Central memory CD8-positive, alpha-beta T cell (primary cell): ENCODE measurements at regions not wholly inside any gene's neighbourhood (a gene's known extent, or its start where the extent isn't known, plus 50 kb on each side); places are given as distances from the start of the nearest gene placed in this dataset.

Experiments used
- ATAC-seq: fragments of 150-1000 bp; cut with Tn5 transposase; replicated peaks from 2 replicates; pipeline ENCODE4 v1.10.0; 2022; ENCODE audit warnings: mild to moderate bottlenecking, moderate FRiP score, moderate number of reproducible peaks; ENCODE audit not compliant: poor library complexity, severe bottlenecking; ENCODE audit errors: extremely low read depth
- DNase-seq, 2 donors: peaks; one replicate each; pipeline ENCODE4 v3.0.0; 2021; ENCODE audit warnings: low spot score in 2 of 2
- H3K27ac Mint-ChIP-seq: one replicate; pipeline ENCODE4 v1.8.0; 2022; ENCODE audit warnings: low read depth, mild to moderate bottlenecking, moderate library complexity, mixed read lengths
- H3K27me3 Mint-ChIP-seq: one replicate; pipeline ENCODE4 v1.8.0; 2022; ENCODE audit warnings: mixed read lengths
- H3K36me3 Mint-ChIP-seq: one replicate; pipeline ENCODE4 v1.8.0; 2022; ENCODE audit warnings: mild to moderate bottlenecking, moderate library complexity, mixed read lengths; ENCODE audit not compliant: insufficient read depth
- H3K4me1 Mint-ChIP-seq: one replicate; pipeline ENCODE4 v1.8.0; 2022; ENCODE audit warnings: mixed read lengths
- H3K4me3 Mint-ChIP-seq: one replicate; pipeline ENCODE4 v1.8.0; 2022; ENCODE audit warnings: mild to moderate bottlenecking, moderate library complexity, mixed read lengths
- H3K9me3 Mint-ChIP-seq: one replicate; pipeline ENCODE4 v1.8.0; 2022; ENCODE audit warnings: mixed read lengths

- Mint-ChIP-seq H3K27ac (no peak overlapping the region), H3K9me3 (peaks cover 5% of the 10 kb centered on the region), H3K27me3 (peaks cover 7% of the 10 kb centered on the region), H3K4me3 (no peak overlapping the region), H3K4me1 (no peaks in the 10 kb centered on the region), H3K36me3 (peaks cover 2% of the 10 kb centered on the region)
- no peak for DNase-seq
- ATAC-seq = no peak
These were observed 178.7 kb upstream of the DPH6 start for GRCh38 chr15:35724626-35725025.

- H3K4me1 Mint-ChIP-seq = no peaks in the 10 kb centered on the region
- no peak for ATAC-seq
- DNase-seq = no peak
- no peak overlapping the region for H3K4me3 Mint-ChIP-seq
- peaks cover 2% of the 10 kb centered on the region for H3K36me3 Mint-ChIP-seq
- H3K27ac Mint-ChIP-seq = no peak overlapping the region
- H3K27me3 Mint-ChIP-seq = peaks cover 3% of the 10 kb centered on the region
- H3K9me3 Mint-ChIP-seq = peaks cover 5% of the 10 kb centered on the region
These were observed 179.4 kb upstream of the DPH6 start for GRCh38 chr15:35725353-35725752.

- H3K27ac Mint-ChIP-seq = no peak overlapping the region
- no peaks in the 10 kb centered on the region for H3K27me3 Mint-ChIP-seq
- H3K4me1 Mint-ChIP-seq = no peaks in the 10 kb centered on the region
- no peak for DNase-seq
- H3K4me3 Mint-ChIP-seq = no peak overlapping the region
- H3K9me3 Mint-ChIP-seq = peaks cover 5% of the 10 kb centered on the region
- H3K36me3 Mint-ChIP-seq = peaks cover 2% of the 10 kb centered on the region
- ATAC-seq = no peak
These were observed 181.7 kb upstream of the DPH6 start for GRCh38 chr15:35727627-35728026.

- H3K27ac Mint-ChIP-seq = no peak overlapping the region
- DNase-seq = no peak
These were observed 182.4 kb upstream of the DPH6 start for GRCh38 chr15:35728219-35728940.

GRCh38 chr15:35736150-35736549 lies 190.2 kb upstream of the DPH6 start:
- ATAC-seq (no peak), DNase-seq (no peak)
- H3K36me3 Mint-ChIP-seq = no peaks in the 10 kb centered on the region
- no peaks in the 10 kb centered on the region for H3K4me1 Mint-ChIP-seq
- H3K27me3 Mint-ChIP-seq = no peaks in the 10 kb centered on the region
- H3K27ac Mint-ChIP-seq = no peak overlapping the region
- H3K9me3 Mint-ChIP-seq = no peaks in the 10 kb centered on the region
- no peak overlapping the region for H3K4me3 Mint-ChIP-seq

More at GRCh38 chr15:35728219-35728940, 182.4 kb upstream of the DPH6 start:
- Mint-ChIP-seq H3K4me3 (no peak overlapping the region), H3K9me3 (peaks cover 5% of the 10 kb centered on the region), H3K36me3 (peaks cover 2% of the 10 kb centered on the region), H3K27me3 (no peaks in the 10 kb centered on the region), H3K4me1 (no peaks in the 10 kb centered on the region)
- no peak for ATAC-seq

GRCh38 chr15:35737441-35737840 lies 191.5 kb upstream of the DPH6 start:
- Mint-ChIP-seq H3K27me3 (peaks cover 3% of the 10 kb centered on the region), H3K4me1 (no peaks in the 10 kb centered on the region), H3K4me3 (no peak overlapping the region), H3K27ac (no peak overlapping the region), H3K36me3 (no peaks in the 10 kb centered on the region), H3K9me3 (no peaks in the 10 kb centered on the region)
- ATAC-seq = no peak
- no peak for DNase-seq

GRCh38 chr15:35738370-35738769 lies 192.4 kb upstream of the DPH6 start:
- no peak overlapping the region for H3K27ac Mint-ChIP-seq
- no peaks in the 10 kb centered on the region for H3K36me3 Mint-ChIP-seq
- no peaks in the 10 kb centered on the region for H3K9me3 Mint-ChIP-seq
- no peak for ATAC-seq
- H3K4me1 Mint-ChIP-seq = no peaks in the 10 kb centered on the region
- peaks cover 10% of the 10 kb centered on the region for H3K27me3 Mint-ChIP-seq
- no peak overlapping the region for H3K4me3 Mint-ChIP-seq
- no peak for DNase-seq

- H3K27ac Mint-ChIP-seq = no peak overlapping the region
- no peaks in the 10 kb centered on the region for H3K4me1 Mint-ChIP-seq
- ATAC-seq (no peak), DNase-seq (no peak)
- H3K36me3 Mint-ChIP-seq = no peaks in the 10 kb centered on the region
- H3K27me3 Mint-ChIP-seq = peaks cover 10% of the 10 kb centered on the region
- H3K4me3 Mint-ChIP-seq = no peak overlapping the region
- H3K9me3 Mint-ChIP-seq = no peaks in the 10 kb centered on the region
These were observed 194.8 kb upstream of the DPH6 start for GRCh38 chr15:35740761-35741160.

- ATAC-seq (no peak), DNase-seq (no peak)
- Mint-ChIP-seq H3K27ac (no peak overlapping the region), H3K27me3 (peaks cover 10% of the 10 kb centered on the region), H3K9me3 (no peaks in the 10 kb centered on the region), H3K4me1 (no peaks in the 10 kb centered on the region), H3K36me3 (no peaks in the 10 kb centered on the region), H3K4me3 (no peak overlapping the region)
These were observed 195.4 kb upstream of the DPH6 start for GRCh38 chr15:35741395-35741794.

- H3K4me3 Mint-ChIP-seq = no peak overlapping the region
- H3K36me3 Mint-ChIP-seq = no peaks in the 10 kb centered on the region
- ATAC-seq = no peak
- H3K4me1 Mint-ChIP-seq = no peaks in the 10 kb centered on the region
- H3K27ac Mint-ChIP-seq = no peak overlapping the region
- no peaks in the 10 kb centered on the region for H3K9me3 Mint-ChIP-seq
- no peak for DNase-seq
- peaks cover 10% of the 10 kb centered on the region for H3K27me3 Mint-ChIP-seq
These were observed 195.9 kb upstream of the DPH6 start for GRCh38 chr15:35741881-35742280.

- DNase-seq (no peak), ATAC-seq (no peak)
- H3K27ac Mint-ChIP-seq = no peak overlapping the region
- no peaks in the 10 kb centered on the region for H3K36me3 Mint-ChIP-seq
- peaks cover 18% of the 10 kb centered on the region for H3K27me3 Mint-ChIP-seq
- no peaks in the 10 kb centered on the region for H3K4me1 Mint-ChIP-seq
- no peaks in the 10 kb centered on the region for H3K9me3 Mint-ChIP-seq
- no peak overlapping the region for H3K4me3 Mint-ChIP-seq
These were observed 197.4 kb upstream of the DPH6 start for GRCh38 chr15:35743321-35743720.

GRCh38 chr15:35746121-35746520 lies 200.2 kb upstream of the DPH6 start:
- Mint-ChIP-seq H3K27ac (no peak overlapping the region), H3K4me3 (no peak overlapping the region), H3K36me3 (no peaks in the 10 kb centered on the region), H3K4me1 (no peaks in the 10 kb centered on the region), H3K27me3 (peaks cover 18% of the 10 kb centered on the region), H3K9me3 (no peaks in the 10 kb centered on the region)
- DNase-seq (no peak), ATAC-seq (no peak)

GRCh38 chr15:35748105-35748504 lies 202.1 kb upstream of the DPH6 start:
- ATAC-seq (no peak), DNase-seq (no peak)
- no peaks in the 10 kb centered on the region for H3K4me1 Mint-ChIP-seq
- no peaks in the 10 kb centered on the region for H3K36me3 Mint-ChIP-seq
- H3K4me3 Mint-ChIP-seq = no peak overlapping the region
- H3K27me3 Mint-ChIP-seq = peaks cover 9% of the 10 kb centered on the region
- H3K27ac Mint-ChIP-seq = no peak overlapping the region
- H3K9me3 Mint-ChIP-seq = no peaks in the 10 kb centered on the region
